WERI-Rb-1 (cell line): ENCODE measurements at regions not wholly inside any gene's neighbourhood (a gene's known extent, or its start where the extent isn't known, plus 50 kb on each side); places are given as distances from the start of the nearest gene placed in this dataset.

Experiments used
- DNase-seq: peaks from one replicate; pipeline ENCODE4 v3.0.0-alpha.2; 2020
- H3K27ac ChIP-seq: fragments of 250-450 bp; sonication (Bioruptor Pico); 2 replicates; pipeline ENCODE4 v1.5.1; 2020; ENCODE audit warnings: mild to moderate bottlenecking, moderate library complexity
- H3K27me3 ChIP-seq: fragments of 250-450 bp; sonication (Bioruptor Pico); 2 replicates; pipeline ENCODE4 v1.5.1; 2021; ENCODE audit warnings: mild to moderate bottlenecking, low read depth, moderate library complexity; ENCODE audit not compliant: insufficient read depth, severe bottlenecking
- H3K36me3 ChIP-seq: fragments of 250-450 bp; sonication (Bioruptor Pico); 2 replicates; pipeline ENCODE4 v1.5.1; 2020; ENCODE audit warnings: mild to moderate bottlenecking, moderate library complexity
- H3K4me3 ChIP-seq: 2 replicates; pipeline ENCODE4 v1.5.1; 2011; ENCODE audit warnings: low read depth, mild to moderate bottlenecking, control low read depth, low read length
- H3K9me3 ChIP-seq: fragments of 250-450 bp; sonication (Bioruptor Pico); 2 replicates; pipeline ENCODE4 v1.5.1; 2021; ENCODE audit warnings: mild to moderate bottlenecking, moderate library complexity; ENCODE audit not compliant: severe bottlenecking
- TF ChIP-seq, protein P1 (sequence below): IDR thresholded peaks from 2 replicates; pipeline ENCODE4 v1.5.1; 2011; ENCODE audit warnings: low read depth, mild to moderate bottlenecking, control low read depth, inconsistent platforms, low read length

GRCh38 chr2:78056976-78057375, 534.8 kb upstream of the LRRTM4 start:
- H3K9me3 ChIP-seq = no peaks in the 10 kb centered on the region
- no peaks in the 10 kb centered on the region for H3K36me3 ChIP-seq
- DNase-seq = no peak
- no peaks in the 10 kb centered on the region for H3K27me3 ChIP-seq
- H3K4me3 ChIP-seq = no peak overlapping the region
- H3K27ac ChIP-seq = no peak overlapping the region
- TF ChIP-seq, protein P1, sequence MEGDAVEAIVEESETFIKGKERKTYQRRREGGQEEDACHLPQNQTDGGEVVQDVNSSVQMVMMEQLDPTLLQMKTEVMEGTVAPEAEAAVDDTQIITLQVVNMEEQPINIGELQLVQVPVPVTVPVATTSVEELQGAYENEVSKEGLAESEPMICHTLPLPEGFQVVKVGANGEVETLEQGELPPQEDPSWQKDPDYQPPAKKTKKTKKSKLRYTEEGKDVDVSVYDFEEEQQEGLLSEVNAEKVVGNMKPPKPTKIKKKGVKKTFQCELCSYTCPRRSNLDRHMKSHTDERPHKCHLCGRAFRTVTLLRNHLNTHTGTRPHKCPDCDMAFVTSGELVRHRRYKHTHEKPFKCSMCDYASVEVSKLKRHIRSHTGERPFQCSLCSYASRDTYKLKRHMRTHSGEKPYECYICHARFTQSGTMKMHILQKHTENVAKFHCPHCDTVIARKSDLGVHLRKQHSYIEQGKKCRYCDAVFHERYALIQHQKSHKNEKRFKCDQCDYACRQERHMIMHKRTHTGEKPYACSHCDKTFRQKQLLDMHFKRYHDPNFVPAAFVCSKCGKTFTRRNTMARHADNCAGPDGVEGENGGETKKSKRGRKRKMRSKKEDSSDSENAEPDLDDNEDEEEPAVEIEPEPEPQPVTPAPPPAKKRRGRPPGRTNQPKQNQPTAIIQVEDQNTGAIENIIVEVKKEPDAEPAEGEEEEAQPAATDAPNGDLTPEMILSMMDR = no peak

DNA sequence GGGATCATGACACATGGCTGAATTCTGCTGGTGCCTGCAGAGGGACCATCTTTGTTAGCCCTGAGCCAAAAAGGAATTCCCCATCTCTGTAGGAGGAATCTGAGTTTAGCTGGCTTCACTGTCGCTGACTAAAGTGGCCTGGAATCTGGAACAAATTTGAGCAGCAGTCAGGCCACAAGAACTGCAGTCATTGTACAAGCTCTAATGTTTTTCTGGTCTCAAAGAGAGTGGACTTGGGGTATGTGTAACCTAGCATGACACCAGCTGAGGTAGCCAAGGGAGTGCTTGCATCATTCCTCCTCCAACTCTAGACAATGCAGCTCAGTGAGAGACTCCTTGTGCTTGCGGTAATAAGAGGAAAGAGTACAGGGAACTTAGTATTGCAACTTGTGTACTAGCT, 539.1 kb upstream of the LRRTM4 start:
- no peaks in the 10 kb centered on the region for H3K9me3 ChIP-seq
- DNase-seq = no peak
- no peaks in the 10 kb centered on the region for H3K36me3 ChIP-seq
- TF ChIP-seq, protein P1 = no peak
- no peak overlapping the region for H3K4me3 ChIP-seq
- H3K27me3 ChIP-seq = no peaks in the 10 kb centered on the region
- no peak overlapping the region for H3K27ac ChIP-seq

- Histone ChIP-seq H3K4me3 (no peak overlapping the region), H3K27me3 (no peaks in the 10 kb centered on the region), H3K9me3 (no peaks in the 10 kb centered on the region), H3K36me3 (no peaks in the 10 kb centered on the region), H3K27ac (no peak overlapping the region)
- DNase-seq = no peak
- TF ChIP-seq, protein P1 = no peak
Observed at GRCh38 chr2:78061732-78062131, 539.6 kb upstream of the LRRTM4 start.

DNA sequence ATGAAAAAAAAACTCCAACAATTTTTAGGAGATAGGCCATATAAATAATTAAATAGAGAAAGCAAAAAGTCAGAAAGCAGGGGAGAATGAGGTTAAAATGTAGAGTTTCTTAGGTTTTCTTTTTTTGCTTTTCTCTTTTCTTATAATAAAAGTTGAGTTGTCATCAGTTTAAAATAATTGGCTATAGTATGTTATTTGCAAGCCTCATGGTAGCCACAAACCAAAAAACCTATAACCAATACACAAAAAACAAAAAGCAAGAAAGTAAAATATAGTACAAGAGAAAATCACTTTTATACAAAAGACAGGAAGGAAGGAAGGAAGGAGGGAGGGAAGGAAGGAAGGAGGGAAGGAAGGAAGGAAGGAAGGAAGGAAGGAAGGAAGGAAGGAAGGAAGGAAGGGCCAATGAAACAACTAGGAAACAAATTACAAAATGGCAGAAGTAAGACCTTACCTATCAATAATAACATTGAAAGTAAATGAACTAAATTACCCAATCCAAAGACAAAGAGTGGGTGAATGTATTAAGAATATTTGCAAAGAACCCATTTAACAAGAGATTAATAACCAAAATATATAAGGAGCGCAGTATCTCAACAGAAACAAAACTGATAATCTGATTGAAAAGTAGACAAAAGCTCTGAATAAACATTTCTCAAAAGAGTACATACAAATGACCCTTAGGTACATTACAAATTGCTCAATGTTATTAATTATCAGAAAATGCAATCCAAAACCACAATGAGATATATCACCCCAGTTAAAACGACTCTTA, 541.3 kb upstream of the LRRTM4 start:
- TF ChIP-seq, protein P1 = no peak
- no peaks in the 10 kb centered on the region for H3K27me3 ChIP-seq

GRCh38 chr2:78065366-78065765, 543.2 kb upstream of the LRRTM4 start:
- Histone ChIP-seq H3K4me3 (no peak overlapping the region), H3K36me3 (no peaks in the 10 kb centered on the region), H3K9me3 (no peaks in the 10 kb centered on the region), H3K27ac (no peak overlapping the region), H3K27me3 (no peaks in the 10 kb centered on the region)
- no peak for DNase-seq
- TF ChIP-seq, protein P1 = no peak

More for the DNA sequence above, 541.3 kb upstream of the LRRTM4 start:
- no peaks in the 10 kb centered on the region for H3K9me3 ChIP-seq
- no peak overlapping the region for H3K27ac ChIP-seq
- H3K4me3 ChIP-seq = no peak overlapping the region
- no peaks in the 10 kb centered on the region for H3K36me3 ChIP-seq
- DNase-seq = no peak

DNA sequence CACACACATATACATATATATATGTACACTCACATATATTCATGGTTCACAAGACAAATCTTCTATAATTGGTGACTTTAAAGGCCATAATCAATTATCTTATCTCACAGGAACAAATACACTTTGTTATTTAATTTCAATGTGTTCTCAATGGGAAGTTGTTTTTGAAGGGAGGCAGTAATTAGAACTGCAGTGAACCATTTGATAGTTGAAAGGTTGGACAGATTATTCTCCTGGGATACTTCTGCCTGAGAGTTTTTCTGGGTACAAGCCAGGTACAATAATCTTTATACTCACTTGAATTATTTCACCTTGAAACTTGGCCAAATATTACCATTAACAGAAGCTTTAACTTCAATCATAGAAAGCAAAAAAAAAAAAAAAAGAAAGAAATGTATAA, 546.6 kb upstream of the LRRTM4 start:
- H3K27me3 ChIP-seq = no peaks in the 10 kb centered on the region
- H3K27ac ChIP-seq = no peak overlapping the region
- H3K4me3 ChIP-seq = no peak overlapping the region
- no peak for DNase-seq
- TF ChIP-seq, protein P1 = no peak
- no peaks in the 10 kb centered on the region for H3K36me3 ChIP-seq
- H3K9me3 ChIP-seq = no peaks in the 10 kb centered on the region
